ENCODE measurements at regions not wholly inside any gene's neighbourhood (a gene's known extent, or its start where the extent isn't known, plus 50 kb on each side); places are given as distances from the start of the nearest gene placed in this dataset.

GRCh38 chr18:47737956-47738355 lies 192.5 kb downstream of the SMAD2 start:
- H3K27ac Mint-ChIP-seq = no peak overlapping the region
- H3K4me3 Mint-ChIP-seq = no peak overlapping the region
- no peaks in the 10 kb centered on the region for H3K36me3 Mint-ChIP-seq
- H3K9me3 Mint-ChIP-seq = no peaks in the 10 kb centered on the region
- no peak for DNase-seq
- H3K27me3 Mint-ChIP-seq = peaks cover 20% of the 10 kb centered on the region
- CTCF ChIA-PET = interaction anchor here (1.1 kb wide), 1 partner anchor 11 kb away, joined by 3 read pairs; no protein-coding TSS in a partner anchor
- H3K4me1 Mint-ChIP-seq = no peaks in the 10 kb centered on the region

GRCh38 chr18:47737198-47737830 lies 193.1 kb downstream of the SMAD2 start:
- CTCF ChIA-PET = interaction anchor here (1.1 kb wide), 1 partner anchor 12 kb away, joined by 3 read pairs; no protein-coding TSS in a partner anchor
- peaks cover 19% of the 10 kb centered on the region for H3K27me3 Mint-ChIP-seq
- no peaks in the 10 kb centered on the region for H3K9me3 Mint-ChIP-seq
- no peak for DNase-seq
- no peak overlapping the region for H3K27ac Mint-ChIP-seq
- H3K36me3 Mint-ChIP-seq = no peaks in the 10 kb centered on the region
- H3K4me3 Mint-ChIP-seq = no peak overlapping the region
- no peaks in the 10 kb centered on the region for H3K4me1 Mint-ChIP-seq

DNA sequence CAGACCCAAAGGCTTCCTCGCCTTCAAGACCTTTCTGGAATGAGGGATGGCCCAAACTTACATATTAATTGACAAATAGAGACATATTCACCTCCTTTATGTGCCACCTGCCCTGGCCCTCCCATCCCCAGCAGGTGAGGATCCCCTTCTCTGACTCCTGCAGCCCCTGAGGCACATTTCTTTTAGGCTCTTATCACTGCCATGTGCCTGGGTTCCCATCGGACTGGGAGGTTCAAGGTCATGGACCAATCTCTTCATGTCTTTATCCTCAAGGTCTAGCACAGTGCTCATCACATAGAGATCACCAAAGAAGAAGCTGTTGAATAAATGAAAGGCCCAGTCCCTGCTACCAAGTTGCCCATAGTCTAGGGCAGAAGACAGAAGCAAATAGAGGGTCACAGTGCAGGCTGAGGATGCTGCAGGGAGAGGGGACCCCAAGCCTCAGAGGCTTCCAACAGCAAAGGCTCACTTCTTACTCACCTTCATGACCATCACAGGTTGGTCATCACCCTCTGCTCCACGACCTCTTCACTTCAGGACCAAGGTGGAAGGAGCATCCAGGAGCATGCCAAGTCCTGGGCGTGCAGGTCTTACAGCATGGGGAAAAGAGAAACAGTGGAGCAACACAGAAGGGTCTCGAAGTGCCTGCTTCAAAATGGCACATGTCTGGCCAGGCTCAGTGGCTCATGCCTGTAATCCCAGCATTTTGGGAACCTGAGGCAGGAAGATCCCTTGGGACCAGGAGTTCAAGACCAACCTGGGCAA lies 193.9 kb downstream of the SMAD2 start:
- CTCF ChIA-PET = no interaction called here
- no peak for DNase-seq
- Mint-ChIP-seq H3K27ac (no peak overlapping the region), H3K36me3 (no peaks in the 10 kb centered on the region), H3K4me3 (no peak overlapping the region), H3K9me3 (no peaks in the 10 kb centered on the region), H3K27me3 (peaks cover 19% of the 10 kb centered on the region), H3K4me1 (no peaks in the 10 kb centered on the region)

GRCh38 chr18:47735041-47735702 lies 195.3 kb downstream of the SMAD2 start:
- DNase-seq = no peak
- Mint-ChIP-seq H3K4me3 (no peak overlapping the region), H3K4me1 (no peaks in the 10 kb centered on the region), H3K27me3 (peaks cover 19% of the 10 kb centered on the region), H3K27ac (no peak overlapping the region), H3K9me3 (no peaks in the 10 kb centered on the region), H3K36me3 (no peaks in the 10 kb centered on the region)
- CTCF ChIA-PET = no interaction called here

- CTCF ChIA-PET = no interaction called here
- DNase-seq = no peak
- Mint-ChIP-seq H3K27me3 (peaks cover 13% of the 10 kb centered on the region), H3K4me1 (no peaks in the 10 kb centered on the region), H3K27ac (no peak overlapping the region), H3K36me3 (no peaks in the 10 kb centered on the region), H3K4me3 (no peak overlapping the region), H3K9me3 (no peaks in the 10 kb centered on the region)
Observed at GRCh38 chr18:47731276-47731675, 199.2 kb downstream of the SMAD2 start.

DNA sequence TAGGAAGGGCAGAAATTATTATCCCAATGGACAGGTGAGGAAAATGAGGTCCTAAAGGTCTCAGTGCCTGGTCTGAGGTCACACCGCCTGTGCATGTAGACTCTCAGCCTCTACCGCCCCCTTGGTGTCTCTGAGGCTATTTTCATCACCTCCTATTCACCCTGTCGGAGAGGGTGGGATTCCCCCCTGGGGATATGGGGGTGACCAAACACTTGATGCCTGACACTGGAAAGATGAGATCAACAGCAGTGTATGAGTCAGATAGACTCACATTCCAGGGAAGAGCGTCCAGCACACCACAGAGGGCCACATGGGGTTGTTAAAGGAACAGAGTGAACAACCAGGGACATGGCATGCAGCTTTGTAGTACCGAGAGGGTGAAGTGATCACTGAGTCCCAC lies 199.7 kb downstream of the SMAD2 start:
- DNase-seq = no peak
- no peaks in the 10 kb centered on the region for H3K36me3 Mint-ChIP-seq
- no peaks in the 10 kb centered on the region for H3K4me1 Mint-ChIP-seq
- H3K4me3 Mint-ChIP-seq = no peak overlapping the region
- CTCF ChIA-PET = no interaction called here
- H3K27me3 Mint-ChIP-seq = peaks cover 13% of the 10 kb centered on the region
- no peak overlapping the region for H3K27ac Mint-ChIP-seq
- H3K9me3 Mint-ChIP-seq = no peaks in the 10 kb centered on the region

GRCh38 chr18:47729356-47729755 lies 201.1 kb downstream of the SMAD2 start:
- Mint-ChIP-seq H3K9me3 (no peaks in the 10 kb centered on the region), H3K4me1 (no peaks in the 10 kb centered on the region), H3K27me3 (peaks cover 9% of the 10 kb centered on the region), H3K27ac (no peak overlapping the region), H3K36me3 (no peaks in the 10 kb centered on the region), H3K4me3 (no peak overlapping the region)
- CTCF ChIA-PET = no interaction called here
- DNase-seq = no peak

DNA sequence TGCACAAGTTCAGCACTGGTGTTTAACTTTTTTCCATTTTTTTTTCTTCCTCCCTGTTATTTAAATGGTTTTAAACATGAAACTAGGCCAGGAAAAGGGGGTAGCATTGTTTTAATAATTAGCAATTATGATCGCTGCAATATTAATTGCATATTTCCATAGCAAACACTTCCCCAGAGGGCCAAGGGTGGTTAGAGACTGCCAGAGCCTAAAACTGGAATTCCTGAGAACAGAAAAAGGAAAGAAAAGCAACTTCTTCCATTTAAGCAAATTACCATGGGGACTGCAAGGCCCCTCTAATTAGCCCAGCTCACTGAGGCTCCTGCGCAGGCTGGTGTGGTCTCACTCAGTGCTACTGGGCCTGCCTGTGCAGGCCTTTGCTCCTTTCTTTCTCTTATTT lies 201.5 kb downstream of the SMAD2 start:
- Mint-ChIP-seq H3K4me3 (no peak overlapping the region), H3K36me3 (no peaks in the 10 kb centered on the region), H3K27me3 (peaks cover 9% of the 10 kb centered on the region), H3K4me1 (no peaks in the 10 kb centered on the region), H3K27ac (no peak overlapping the region), H3K9me3 (no peaks in the 10 kb centered on the region)
- CTCF ChIA-PET = no interaction called here
- DNase-seq = no peak

- no peaks in the 10 kb centered on the region for H3K4me1 Mint-ChIP-seq
- H3K36me3 Mint-ChIP-seq = no peaks in the 10 kb centered on the region
- H3K27ac Mint-ChIP-seq = no peak overlapping the region
- no peak overlapping the region for H3K4me3 Mint-ChIP-seq
- H3K9me3 Mint-ChIP-seq = no peaks in the 10 kb centered on the region
- CTCF ChIA-PET = no interaction called here
- H3K27me3 Mint-ChIP-seq = peaks cover 9% of the 10 kb centered on the region
- DNase-seq = no peak
Observed at GRCh38 chr18:47727409-47727808, 203.1 kb downstream of the SMAD2 start.

DNA sequence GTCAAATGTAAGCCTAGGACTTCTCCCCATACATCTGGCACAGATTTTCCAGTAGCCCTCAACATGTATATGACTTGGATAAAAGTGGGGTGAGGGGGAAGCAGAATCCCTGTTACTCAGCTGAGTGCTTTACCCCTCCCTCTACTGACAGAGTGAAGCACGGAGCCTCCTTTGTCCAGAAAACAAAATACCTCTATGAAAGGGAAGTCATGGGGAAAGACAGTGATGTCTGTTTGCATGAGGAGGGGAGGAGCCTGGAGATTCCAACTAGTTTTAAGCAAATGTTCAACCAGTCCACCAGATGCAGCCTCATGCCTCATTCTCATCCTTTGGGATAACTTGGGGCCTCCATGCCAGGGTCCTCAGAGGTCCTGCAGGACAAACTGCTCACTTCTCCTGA lies 203.9 kb downstream of the SMAD2 start:
- H3K4me3 Mint-ChIP-seq = no peak overlapping the region
- H3K27me3 Mint-ChIP-seq = peaks cover 11% of the 10 kb centered on the region
- H3K27ac Mint-ChIP-seq = no peak overlapping the region
- no peaks in the 10 kb centered on the region for H3K4me1 Mint-ChIP-seq
- no peaks in the 10 kb centered on the region for H3K36me3 Mint-ChIP-seq
- DNase-seq = no peak
- CTCF ChIA-PET = no interaction called here
- H3K9me3 Mint-ChIP-seq = no peaks in the 10 kb centered on the region

GRCh38 chr18:47725656-47726055 lies 204.8 kb downstream of the SMAD2 start:
- H3K4me1 Mint-ChIP-seq = no peaks in the 10 kb centered on the region
- H3K27me3 Mint-ChIP-seq = peaks cover 14% of the 10 kb centered on the region
- H3K36me3 Mint-ChIP-seq = no peaks in the 10 kb centered on the region
- no peak for DNase-seq
- no peak overlapping the region for H3K4me3 Mint-ChIP-seq
- no peaks in the 10 kb centered on the region for H3K9me3 Mint-ChIP-seq
- CTCF ChIA-PET = no interaction called here
- H3K27ac Mint-ChIP-seq = no peak overlapping the region

GRCh38 chr18:47724186-47724975 lies 206.1 kb downstream of the SMAD2 start:
- no peak overlapping the region for H3K27ac Mint-ChIP-seq
- CTCF ChIA-PET = no interaction called here

GRCh38 chr18:47721876-47722275 lies 208.6 kb downstream of the SMAD2 start:
- CTCF ChIA-PET = no interaction called here
- no peak overlapping the region for H3K4me3 Mint-ChIP-seq
- H3K27ac Mint-ChIP-seq = no peak overlapping the region
- DNase-seq = no peak
- H3K4me1 Mint-ChIP-seq = no peaks in the 10 kb centered on the region
- no peaks in the 10 kb centered on the region for H3K36me3 Mint-ChIP-seq
- H3K27me3 Mint-ChIP-seq = peaks cover 14% of the 10 kb centered on the region
- no peaks in the 10 kb centered on the region for H3K9me3 Mint-ChIP-seq

More at GRCh38 chr18:47724186-47724975, 206.1 kb downstream of the SMAD2 start:
- Mint-ChIP-seq H3K36me3 (no peaks in the 10 kb centered on the region), H3K27me3 (peaks cover 14% of the 10 kb centered on the region), H3K4me1 (no peaks in the 10 kb centered on the region), H3K9me3 (no peaks in the 10 kb centered on the region), H3K4me3 (no peak overlapping the region)
- DNase-seq = no peak

- Mint-ChIP-seq H3K36me3 (no peaks in the 10 kb centered on the region), H3K27me3 (peaks cover 5% of the 10 kb centered on the region), H3K27ac (no peak overlapping the region), H3K4me1 (no peaks in the 10 kb centered on the region), H3K4me3 (no peak overlapping the region), H3K9me3 (no peaks in the 10 kb centered on the region)
- no peak for DNase-seq
- CTCF ChIA-PET = no interaction called here
Observed at GRCh38 chr18:47720741-47721140, 209.7 kb downstream of the SMAD2 start.

Data from activated naive CD4-positive, alpha-beta T cell treated with anti-CD3 and anti-CD28 coated beads, Interleukin-2, amount 10 ng/mL, durations not matched to agents 7 days and 5 days (primary cell).